Liver (tissue), 7 donors: ENCODE measurements at regions not wholly inside any gene's neighbourhood (a gene's known extent, or its start where the extent isn't known, plus 50 kb on each side); places are given as distances from the start of the nearest gene placed in this dataset.

Source experiments
- DNase-seq: peaks from one replicate; pipeline ENCODE4 v3.0.0-alpha.2; 2017; ENCODE audit warnings: low spot score
- H3K27ac ChIP-seq, 2 donors: one replicate each; pipeline ENCODE4 v1.7.0; 2013; ENCODE audit warnings: inconsistent platforms in 2 of 2, low read length in 2 of 2, control low read depth in 1 of 2, low read depth in 1 of 2, mild to moderate bottlenecking in 1 of 2
- H3K27me3 ChIP-seq, 4 donors: one replicate each; pipeline versions ENCODE4 v1.6.1 to v1.7.0; 2013; ENCODE audit warnings: low read length in 3 of 4, inconsistent platforms in 1 of 4, mild to moderate bottlenecking in 1 of 4, moderate library complexity in 1 of 4; ENCODE audit not compliant: control insufficient read depth in 4 of 4, insufficient read depth in 4 of 4
- H3K36me3 ChIP-seq, 4 donors: one replicate each; pipeline versions ENCODE4 v1.6.1 to v1.7.0; 2013; ENCODE audit warnings: low read length in 3 of 4, mild to moderate bottlenecking in 3 of 4, low read depth in 1 of 4, moderate library complexity in 1 of 4; ENCODE audit not compliant: control insufficient read depth in 4 of 4, insufficient read depth in 3 of 4
- H3K4me1 ChIP-seq, 4 donors: one replicate each; pipeline versions ENCODE4 v1.6.1 to v1.7.0; 2013; ENCODE audit warnings: low read length in 3 of 4, mild to moderate bottlenecking in 3 of 4, moderate library complexity in 1 of 4; ENCODE audit not compliant: control insufficient read depth in 4 of 4, insufficient read depth in 4 of 4
- H3K4me3 ChIP-seq, 3 donors: one replicate each; pipeline versions ENCODE4 v1.6.1 to v1.7.0; 2013; ENCODE audit warnings: low read length in 3 of 3, control low read depth in 1 of 3, low read depth in 1 of 3, mild to moderate bottlenecking in 1 of 3
- H3K9ac ChIP-seq, 2 donors: one replicate each; pipeline ENCODE4 v1.7.0; 2013; ENCODE audit warnings: low read length in 2 of 2, mild to moderate bottlenecking in 2 of 2, moderate library complexity in 2 of 2, control low read depth in 1 of 2, low read depth in 1 of 2
- H3K9me3 ChIP-seq, 4 donors: one replicate each; pipeline versions ENCODE4 v1.6.1 to v1.7.0; 2013; ENCODE audit warnings: low read length in 3 of 4; ENCODE audit not compliant: control insufficient read depth in 4 of 4
- ATF3 ChIP-seq: IDR thresholded peaks from 2 replicates; pipeline ENCODE4 v1.6.1; 2016; ENCODE audit warnings: antibody characterized with exemption
- EGR1 ChIP-seq, 2 donors: IDR thresholded peaks; 2 replicates each; pipeline ENCODE4 v1.6.1; 2016 to 2018; ENCODE audit warnings: antibody characterized with exemption in 2 of 2, low read depth in 2 of 2
- FOXA2 ChIP-seq: IDR thresholded peaks from 2 replicates; pipeline ENCODE4 v1.6.1; 2016; ENCODE audit warnings: antibody characterized with exemption
- GABPA ChIP-seq, 2 donors: IDR thresholded peaks in 1 of 2; conservative IDR thresholded peaks in 1 of 2; 2 replicates each; pipeline ENCODE4 v1.6.1; 2016; ENCODE audit warnings: antibody characterized with exemption in 2 of 2, mild to moderate bottlenecking in 1 of 2, moderate library complexity in 1 of 2
- HNF4A ChIP-seq, 2 donors: conservative IDR thresholded peaks; 2 replicates each; pipeline ENCODE4 v1.6.1; 2016; ENCODE audit warnings: antibody characterized with exemption in 2 of 2, mild to moderate bottlenecking in 2 of 2
- HNF4G ChIP-seq: IDR thresholded peaks from 2 replicates; pipeline ENCODE4 v1.6.1; 2016; ENCODE audit warnings: antibody characterized with exemption
- JUND ChIP-seq, 2 donors: IDR thresholded peaks; 2 replicates each; pipeline ENCODE4 v1.6.1; 2016; ENCODE audit warnings: antibody characterized with exemption in 2 of 2
- MAX ChIP-seq: IDR thresholded peaks from 2 replicates; pipeline ENCODE4 v1.6.1; 2016; ENCODE audit warnings: antibody characterized with exemption
- NR2F2 ChIP-seq: IDR thresholded peaks from 2 replicates; pipeline ENCODE4 v1.6.1; 2016; ENCODE audit warnings: antibody characterized with exemption
- REST ChIP-seq: IDR thresholded peaks from 2 replicates; pipeline ENCODE4 v1.6.1; 2016; ENCODE audit warnings: antibody characterized with exemption, mild to moderate bottlenecking
- RXRA ChIP-seq, 2 donors: IDR thresholded peaks; 2 replicates each; pipeline ENCODE4 v1.6.1; 2017 to 2018; ENCODE audit warnings: antibody characterized with exemption in 2 of 2, mild to moderate bottlenecking in 1 of 2
- TAF1 ChIP-seq: conservative IDR thresholded peaks from 2 replicates; pipeline ENCODE4 v1.6.1; 2016; ENCODE audit warnings: antibody characterized with exemption, mild to moderate bottlenecking
- YY1 ChIP-seq: IDR thresholded peaks from 2 replicates; pipeline ENCODE4 v1.6.1; 2016; ENCODE audit warnings: antibody characterized with exemption, mild to moderate bottlenecking
- ZBTB33 ChIP-seq: IDR thresholded peaks from 2 replicates; pipeline ENCODE4 v1.6.1; 2016; ENCODE audit warnings: antibody characterized with exemption
- WGBS: extraction: QIAGEN DNeasy Blood & Tissue Kit; methylation state at CpG from one replicate; pipeline ENCODE4 v1.1.7; 2013; 5-methylcytosine and 5-hydroxymethylcytosine counted together
- donor health status: healthy.
- donor health status: healthy.
- donor health status: healthy.
- donor health status: healthy.

GRCh38 chr6:1197309-1197708, 114.6 kb upstream of the FOXQ1 start:
- H3K4me3 ChIP-seq, result no peak overlapping the region
- no peak overlapping the region for H3K9ac ChIP-seq
- no peak overlapping the region for H3K27ac ChIP-seq
- H3K4me1 ChIP-seq, result no peaks in the 10 kb centered on the region
- 80% methylated on average over 3 of the region's 3 CpGs for WGBS
- no peak for TF ChIP-seq MAX
- TF ChIP-seq RXRA (IDR thresholded peaks at IDR 0.05), result no peak
- TF ChIP-seq YY1, result no peak
- TF ChIP-seq FOXA2, result no peak
- no peak for TF ChIP-seq EGR1 (IDR thresholded peaks at IDR 0.05; ENCODE audit: low read depth in 2 of 2)
- no peak for TF ChIP-seq JUND (IDR thresholded peaks at IDR 0.05)
- TF ChIP-seq ATF3, result no peak
- TF ChIP-seq HNF4G, result no peak
- no peak for TF ChIP-seq ZBTB33
- TF ChIP-seq TAF1, result no peak
- TF ChIP-seq GABPA (IDR thresholded peaks at IDR 0.05 in 1 of 2, conservative IDR thresholded peaks at IDR 0.05 in 1 of 2), result no peak
- TF ChIP-seq HNF4A (conservative IDR thresholded peaks at IDR 0.05), result no peak
- DNase-seq, result no peak
- H3K9me3 ChIP-seq, result peaks cover 0 to 2% (median 0%) of the 10 kb centered on the region in 4 donors
- H3K27me3 ChIP-seq, result no peaks in the 10 kb centered on the region
- no peaks in the 10 kb centered on the region for H3K36me3 ChIP-seq

- Histone ChIP-seq H3K4me1 (peaks cover 0 to 4% (median 0%) of the 10 kb centered on the region in 4 donors), H3K4me3 (no peak overlapping the region), H3K9ac (no peak overlapping the region), H3K9me3 (peaks cover 0 to 2% (median 0%) of the 10 kb centered on the region in 4 donors), H3K36me3 (no peaks in the 10 kb centered on the region), H3K27ac (no peak overlapping the region), H3K27me3 (no peaks in the 10 kb centered on the region)
- 92% methylated on average over 11 of the region's 11 CpGs for WGBS
- TF ChIP-seq EGR1 (IDR thresholded peaks at IDR 0.05; ENCODE audit: low read depth in 2 of 2), result no peak
- no peak for TF ChIP-seq GABPA (IDR thresholded peaks at IDR 0.05 in 1 of 2, conservative IDR thresholded peaks at IDR 0.05 in 1 of 2)
- DNase-seq, result no peak
Observed at GRCh38 chr6:1191141-1191630, 120.7 kb upstream of the FOXQ1 start.

- no peak overlapping the region for H3K27ac ChIP-seq
- no peak for TF ChIP-seq NR2F2
- TF ChIP-seq ZBTB33, result no peak
- no peak for TF ChIP-seq RXRA (IDR thresholded peaks at IDR 0.05)
- TF ChIP-seq EGR1 (IDR thresholded peaks at IDR 0.05; ENCODE audit: low read depth in 2 of 2), result no peak
- no peak for TF ChIP-seq REST
- peaks cover 0 to 4% (median 0%) of the 10 kb centered on the region in 4 donors for H3K4me1 ChIP-seq
- no peaks in the 10 kb centered on the region for H3K36me3 ChIP-seq
- H3K4me3 ChIP-seq, result no peak overlapping the region
- no peak overlapping the region for H3K9ac ChIP-seq
- H3K9me3 ChIP-seq, result no peaks in the 10 kb centered on the region
- WGBS, result 60% methylated on average over 5 of the region's 5 CpGs
- H3K27me3 ChIP-seq, result no peaks in the 10 kb centered on the region
- no peak for DNase-seq
Observed at GRCh38 chr6:1190366-1190765, 121.5 kb upstream of the FOXQ1 start.
